HG03378 (cell line): ENCODE measurements at regions not wholly inside any gene's neighbourhood (a gene's known extent, or its start where the extent isn't known, plus 50 kb on each side); places are given as distances from the start of the nearest gene placed in this dataset.
"Not testable (repeated sequence)": the region's sequence is repeated elsewhere in the genome, so short reads cannot be mapped to it uniquely, and the experiment has no call there.

Experiments used
- ATAC-seq: cut with Tn5 transposase; IDR thresholded peaks from one replicate; pipeline ENCODE4 v1.9.1; 2021; ENCODE audit warnings: mild to moderate bottlenecking, moderate library complexity; ENCODE audit not compliant: unreplicated experiment

DNA sequence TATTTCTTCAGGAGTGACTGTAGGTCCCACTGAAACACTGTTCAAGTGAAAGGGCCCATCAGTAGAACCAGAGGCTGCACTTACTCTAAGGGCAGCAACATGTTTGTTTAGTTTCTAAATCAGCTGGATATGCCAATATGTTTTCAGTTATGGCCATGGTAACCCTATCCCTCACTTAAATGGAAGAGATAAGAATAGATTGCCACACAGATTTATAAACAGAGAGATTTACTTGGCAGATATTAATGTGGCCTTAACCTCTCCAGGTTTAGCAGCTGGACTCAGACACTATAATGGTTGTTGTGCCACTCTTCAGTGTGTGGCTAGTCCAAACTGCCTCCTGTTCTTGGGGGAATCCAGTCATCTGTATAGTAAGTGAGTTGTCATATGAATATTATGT is 354.1 kb downstream of the TEX13C start:
- ATAC-seq, result no peak

- ATAC-seq, result no peak
Observed at GRCh38 chrX:125678258-125678657, 358.6 kb downstream of the TEX13C start.

GRCh38 chrX:125680366-125680765 is 360.7 kb downstream of the TEX13C start:
- ATAC-seq, result no peak

- peak; percentile 46 for ATAC-seq
Observed at GRCh38 chrX:125681058-125681457, 361.4 kb downstream of the TEX13C start.

- ATAC-seq, result peak; percentile 67
Observed at GRCh38 chrX:125681507-125681906, 361.8 kb downstream of the TEX13C start.

DNA sequence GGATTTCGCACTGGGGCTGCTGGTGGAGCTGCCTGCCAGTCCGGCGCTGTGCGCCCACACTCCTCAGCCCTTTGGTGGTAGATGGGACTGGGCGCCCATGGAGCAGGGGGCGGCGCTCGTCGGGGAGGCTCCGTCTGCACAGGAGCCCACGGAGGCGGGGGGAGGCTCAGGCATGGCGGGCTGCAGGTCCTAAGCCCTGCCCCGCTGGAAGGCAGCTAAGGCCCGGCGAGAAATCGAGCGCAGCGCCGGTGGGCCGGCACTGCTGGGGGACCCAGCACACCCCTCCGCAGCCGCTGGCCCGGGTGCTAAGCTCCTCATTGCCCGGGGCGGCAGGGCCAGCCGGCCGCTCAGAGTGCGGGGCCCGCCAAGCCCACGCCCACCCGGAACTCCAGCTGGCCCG is 370.9 kb downstream of the TEX13C start:
- ATAC-seq, result not testable (repeated sequence)

DNA sequence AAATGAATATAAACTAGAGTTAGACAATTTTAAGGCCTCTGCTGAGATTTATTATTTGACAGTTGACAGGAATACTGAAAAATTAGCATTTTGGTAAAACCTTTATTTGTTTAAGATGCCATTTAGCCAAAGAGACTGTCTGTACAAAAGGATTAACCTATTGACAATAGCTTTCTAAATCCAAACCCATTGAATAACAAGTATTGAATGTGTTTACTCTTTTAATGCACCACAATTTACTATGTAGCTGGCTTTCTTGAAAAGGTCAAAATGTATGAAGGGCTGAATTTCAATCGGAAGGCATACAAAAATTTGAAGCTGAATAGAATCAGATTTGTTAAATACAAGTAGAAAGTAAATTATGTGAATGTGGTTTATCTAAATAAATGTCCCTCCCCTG is 374.5 kb downstream of the TEX13C start:
- no peak for ATAC-seq

DNA sequence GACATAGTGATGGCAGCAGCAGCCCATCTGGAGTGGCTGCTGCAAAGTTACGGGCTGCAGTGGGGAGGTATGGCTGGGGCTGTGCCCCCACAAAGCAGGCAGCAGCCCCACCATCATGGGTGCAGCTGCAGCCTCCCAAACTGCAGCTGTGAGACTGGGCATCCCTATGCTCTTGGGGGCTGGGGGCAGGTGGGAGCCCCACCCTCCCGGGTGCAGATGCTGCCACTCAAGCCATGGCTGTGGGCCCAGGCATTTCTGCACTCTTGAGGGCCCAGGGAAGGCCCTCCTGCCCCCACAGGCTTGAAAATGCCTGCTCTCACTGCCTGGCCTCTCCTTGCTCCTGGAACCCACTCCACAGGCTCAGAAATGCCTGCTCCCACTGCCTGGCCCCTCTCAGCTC is 389.4 kb downstream of the TEX13C start:
- no peak for ATAC-seq

DNA sequence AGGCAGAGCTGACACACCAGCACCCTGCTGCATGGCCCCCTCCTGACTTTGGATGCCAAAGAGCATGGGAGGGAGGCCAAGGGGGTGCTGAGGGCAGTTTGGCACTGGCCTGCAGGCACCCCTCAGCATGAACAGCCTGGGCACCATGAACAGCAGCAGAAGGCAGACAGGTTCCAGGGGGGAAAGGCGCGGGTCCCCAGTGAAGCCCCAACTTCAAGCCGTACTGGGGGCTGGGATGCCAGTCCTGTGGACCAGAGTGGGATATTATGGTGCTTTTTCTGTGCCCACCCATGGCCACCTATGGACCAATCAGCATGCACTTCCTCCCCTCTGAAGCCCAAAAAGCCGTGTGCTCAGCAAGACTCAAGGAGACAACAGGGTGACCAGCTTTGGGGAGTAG is 389.9 kb downstream of the TEX13C start:
- ATAC-seq, result no peak

- no peak for ATAC-seq
Observed at GRCh38 chrX:125710403-125711062, 390.9 kb downstream of the TEX13C start.

- ATAC-seq, result no peak
Observed at GRCh38 chrX:125711103-125711502, 391.4 kb downstream of the TEX13C start.

DNA sequence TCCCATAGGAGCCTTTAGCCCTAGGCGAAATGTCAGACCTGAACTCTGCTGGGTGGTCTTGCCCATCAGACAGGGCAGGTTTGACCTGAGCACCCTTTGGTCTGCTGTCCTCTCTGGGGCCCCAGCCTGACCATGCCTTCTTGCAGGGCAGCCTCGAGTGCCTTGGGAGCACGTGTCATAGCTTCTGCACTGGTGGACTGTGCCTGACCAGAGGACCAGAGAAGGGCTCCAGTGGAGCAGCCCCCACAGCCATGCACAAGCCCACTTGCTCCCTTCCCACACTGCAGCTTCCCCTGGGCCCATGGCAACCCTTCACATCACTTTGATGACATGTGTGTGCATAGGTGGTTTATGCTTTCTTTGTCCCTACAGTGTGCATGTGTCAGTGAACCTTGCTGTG is 394.0 kb downstream of the TEX13C start:
- no peak for ATAC-seq

GRCh38 chrX:125727117-125727516 is 407.4 kb downstream of the TEX13C start:
- no peak for ATAC-seq

GRCh38 chrX:125736008-125736729 is 416.5 kb downstream of the TEX13C start:
- ATAC-seq, result no peak

- no peak for ATAC-seq
Observed at GRCh38 chrX:125742811-125743210, 423.1 kb downstream of the TEX13C start.

DNA sequence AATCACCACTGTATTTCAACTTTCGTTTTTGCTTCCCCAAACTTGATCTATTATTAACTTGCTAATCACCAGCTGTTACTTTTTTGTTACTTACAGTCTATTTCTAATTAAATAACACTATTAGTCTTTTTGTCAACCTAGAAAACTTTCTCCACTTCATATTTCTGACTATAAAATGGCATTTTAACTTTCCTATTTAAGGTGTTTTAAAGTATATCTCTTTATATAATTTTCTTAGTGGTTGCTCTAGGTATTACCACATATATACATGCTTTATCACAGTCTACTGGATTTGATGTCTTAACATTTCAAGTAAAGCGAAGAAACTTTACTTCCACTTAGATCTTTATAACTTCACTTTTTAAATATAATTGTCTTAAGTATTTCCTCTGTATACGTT is 421.2 kb downstream of the DCAF12L2 start:
- ATAC-seq, result no peak

GRCh38 chrX:125757794-125758564 is 408.1 kb downstream of the DCAF12L2 start:
- ATAC-seq, result no peak

- no peak for ATAC-seq
Observed at GRCh38 chrX:125758819-125759218, 407.3 kb downstream of the DCAF12L2 start.

DNA sequence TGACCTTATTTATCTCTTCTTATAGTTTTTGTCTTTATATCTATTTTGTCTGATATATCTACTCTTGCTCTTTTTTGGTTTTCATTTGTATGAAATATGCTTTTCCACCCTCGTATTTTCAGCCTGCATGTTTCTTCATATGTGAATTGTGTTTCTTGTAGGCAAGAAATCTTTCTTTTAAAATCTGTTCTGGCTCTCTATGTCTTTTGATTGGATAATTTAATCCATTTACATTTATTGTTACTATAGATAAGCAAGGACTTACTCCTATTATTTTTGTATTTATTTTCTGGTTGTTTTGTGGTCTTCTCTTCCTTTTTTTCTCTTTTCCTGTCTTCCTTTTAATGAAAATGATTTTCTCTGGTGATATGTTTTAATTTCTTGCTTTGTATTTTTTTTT is 403.1 kb downstream of the DCAF12L2 start:
- no peak for ATAC-seq

GRCh38 chrX:125765347-125765746 is 400.7 kb downstream of the DCAF12L2 start:
- no peak for ATAC-seq

GRCh38 chrX:125769628-125770027 is 396.5 kb downstream of the DCAF12L2 start:
- no peak for ATAC-seq

DNA sequence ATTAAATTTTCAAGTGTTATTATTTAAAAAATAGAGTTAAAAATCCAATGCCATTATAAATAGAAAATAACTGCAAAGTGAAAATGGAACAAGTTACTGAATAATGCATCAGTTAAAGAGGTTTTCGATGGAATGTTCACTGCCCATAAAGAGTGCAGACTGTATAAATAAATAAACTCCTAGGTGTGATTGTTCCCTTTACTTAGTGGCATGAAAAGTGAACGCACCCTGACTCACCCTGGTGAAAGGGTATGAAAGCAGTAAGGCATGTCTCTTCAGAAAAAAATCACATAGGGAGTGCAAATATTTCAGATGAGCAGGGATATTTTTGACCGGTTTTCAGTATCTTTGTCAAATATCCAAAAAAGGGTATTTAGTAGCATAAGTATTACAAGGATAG is 387.8 kb downstream of the DCAF12L2 start:
- ATAC-seq, result no peak
